CD14-positive monocyte (primary cell): ENCODE measurements at regions not wholly inside any gene's neighbourhood (a gene's known extent, or its start where the extent isn't known, plus 50 kb on each side); places are given as distances from the start of the nearest gene placed in this dataset.

Experiments used
- DNase-seq, 3 donors: peaks; one replicate each; pipeline ENCODE4 v3.0.0-alpha.2; 2011 to 2022
- H2AFZ ChIP-seq: 2 replicates; pipeline ENCODE4 v1.6.0; 2012; ENCODE audit warnings: mild to moderate bottlenecking, low read depth, low read length, inconsistent platforms; ENCODE audit not compliant: insufficient read depth, poor library complexity, severe bottlenecking
- H3K27ac ChIP-seq, 2 donors: 1 replicate in 1 of 2; 2 replicates in 1 of 2; pipeline ENCODE4 v1.5.1; 2012 to 2013; ENCODE audit warnings: low read length in 2 of 2, control low read depth in 1 of 2, inconsistent platforms in 1 of 2, low read depth in 1 of 2, mild to moderate bottlenecking in 1 of 2
- H3K27me3 ChIP-seq, 2 donors: one replicate each; pipeline versions ENCODE4 v1.6.0 to v1.6.1; 2011 to 2013; ENCODE audit warnings: low read length in 2 of 2; ENCODE audit not compliant: control insufficient read depth in 2 of 2, insufficient read depth in 2 of 2
- H3K36me3 ChIP-seq, 2 donors: replicated peaks in 1 of 2; 1 replicate in 1 of 2; 2 replicates in 1 of 2; pipeline versions ENCODE4 v1.5.1 to v1.6.1; 2012 to 2013; ENCODE audit warnings: low read length in 2 of 2, control low read depth in 1 of 2, inconsistent platforms in 1 of 2, mild to moderate bottlenecking in 1 of 2; ENCODE audit not compliant: insufficient read depth in 2 of 2, control insufficient read depth in 1 of 2
- H3K4me1 ChIP-seq, 2 donors: 1 replicate in 1 of 2; 2 replicates in 1 of 2; pipeline versions ENCODE4 v1.5.1 to v1.6.1; 2012 to 2013; ENCODE audit warnings: low read length in 2 of 2, control low read depth in 1 of 2, inconsistent platforms in 1 of 2, mild to moderate bottlenecking in 1 of 2, moderate library complexity in 1 of 2; ENCODE audit not compliant: insufficient read depth in 2 of 2, control insufficient read depth in 1 of 2
- H3K4me2 ChIP-seq: replicated peaks from 2 replicates; pipeline ENCODE3; 2012; ENCODE audit warnings: low read length, moderate library complexity, mild to moderate bottlenecking; ENCODE audit not compliant: poor library complexity, severe bottlenecking; ENCODE audit errors: extremely low read depth
- H3K4me3 ChIP-seq, 3 experiments: fragments of 200-600 bp in 1 of 3; sonication (generic) in 1 of 3; replicated peaks in 1 of 3; 1 replicate in 2 of 3; 2 replicates in 1 of 3; pipeline ENCODE4 v1.5.1; 2011 to 2013; ENCODE audit warnings: low read length in 3 of 3, mild to moderate bottlenecking in 3 of 3, control low read depth in 2 of 3, low read depth in 2 of 3, inconsistent platforms in 1 of 3, moderate library complexity in 1 of 3
- H3K79me2 ChIP-seq: 2 replicates; pipeline ENCODE4 v1.6.0; 2012; ENCODE audit warnings: mild to moderate bottlenecking, control low read depth, inconsistent platforms, low read length, moderate library complexity; ENCODE audit not compliant: insufficient read depth
- H3K9ac ChIP-seq: 2 replicates; pipeline ENCODE4 v1.6.0; 2017; ENCODE audit warnings: low read length, mild to moderate bottlenecking; ENCODE audit not compliant: insufficient read depth, poor library complexity, severe bottlenecking
- H3K9me3 ChIP-seq, 2 donors: replicated peaks in 1 of 2; 1 replicate in 1 of 2; 2 replicates in 1 of 2; pipeline versions ENCODE4 v1.5.1 to v1.6.1; 2012 to 2013; ENCODE audit warnings: low read length in 2 of 2, control low read depth in 1 of 2; ENCODE audit not compliant: control insufficient read depth in 1 of 2, insufficient read depth in 1 of 2
- H4K20me1 ChIP-seq: 2 replicates; pipeline ENCODE4 v1.6.0; 2012; ENCODE audit warnings: mild to moderate bottlenecking, low read length, control low read depth, moderate library complexity; ENCODE audit not compliant: insufficient read depth
- H3K27ac Mint-ChIP-seq, 7 donors: one replicate each; pipeline ENCODE4 v1.8.0; 2020; ENCODE audit warnings: mild to moderate bottlenecking in 7 of 7, mixed read lengths in 7 of 7, moderate library complexity in 6 of 7, inconsistent platforms in 2 of 7
- H3K27me3 Mint-ChIP-seq, 3 donors: one replicate each; pipeline ENCODE4 v1.8.0; 2021 to 2022; ENCODE audit warnings: low read depth in 3 of 3, mild to moderate bottlenecking in 3 of 3, mixed read lengths in 3 of 3, moderate library complexity in 3 of 3, inconsistent platforms in 1 of 3
- H3K36me3 Mint-ChIP-seq, 2 donors: one replicate each; pipeline ENCODE4 v1.8.0; 2020; ENCODE audit warnings: mixed read lengths in 2 of 2, inconsistent platforms in 1 of 2, mild to moderate bottlenecking in 1 of 2
- H3K4me1 Mint-ChIP-seq: one replicate; pipeline ENCODE4 v1.8.0; 2020; ENCODE audit warnings: mild to moderate bottlenecking, mixed read lengths
- H3K4me3 Mint-ChIP-seq, 2 donors: one replicate each; pipeline ENCODE4 v1.8.0; 2020; ENCODE audit warnings: mild to moderate bottlenecking in 2 of 2, mixed read lengths in 2 of 2, moderate library complexity in 1 of 2
- H3K9me3 Mint-ChIP-seq, 7 donors: one replicate each; pipeline ENCODE4 v1.8.0; 2020 to 2022; ENCODE audit warnings: mixed read lengths in 7 of 7, mild to moderate bottlenecking in 6 of 7, moderate library complexity in 6 of 7, inconsistent platforms in 2 of 7
- CTCF ChIP-seq: fragments of 200-600 bp; IDR thresholded peaks from one replicate; pipeline ENCODE4 v1.8.0; 2022; ENCODE audit warnings: antibody characterized with exemption, mild to moderate bottlenecking
- WGBS: methylation state at CpG from one replicate; pipeline ENCODE4 v1.1.5; 2013; ENCODE audit warnings: missing lambda C conversion rate; ENCODE audit not compliant: insufficient coverage; 5-methylcytosine and 5-hydroxymethylcytosine counted together
- intact Hi-C, 2 donors: fragments of 100-400 bp; cut with micrococcal nuclease; formaldehyde crosslinking; loops; one replicate each; pipeline versions ENCODE4 v1.15.0 to v1.15.1; 2023

DNA sequence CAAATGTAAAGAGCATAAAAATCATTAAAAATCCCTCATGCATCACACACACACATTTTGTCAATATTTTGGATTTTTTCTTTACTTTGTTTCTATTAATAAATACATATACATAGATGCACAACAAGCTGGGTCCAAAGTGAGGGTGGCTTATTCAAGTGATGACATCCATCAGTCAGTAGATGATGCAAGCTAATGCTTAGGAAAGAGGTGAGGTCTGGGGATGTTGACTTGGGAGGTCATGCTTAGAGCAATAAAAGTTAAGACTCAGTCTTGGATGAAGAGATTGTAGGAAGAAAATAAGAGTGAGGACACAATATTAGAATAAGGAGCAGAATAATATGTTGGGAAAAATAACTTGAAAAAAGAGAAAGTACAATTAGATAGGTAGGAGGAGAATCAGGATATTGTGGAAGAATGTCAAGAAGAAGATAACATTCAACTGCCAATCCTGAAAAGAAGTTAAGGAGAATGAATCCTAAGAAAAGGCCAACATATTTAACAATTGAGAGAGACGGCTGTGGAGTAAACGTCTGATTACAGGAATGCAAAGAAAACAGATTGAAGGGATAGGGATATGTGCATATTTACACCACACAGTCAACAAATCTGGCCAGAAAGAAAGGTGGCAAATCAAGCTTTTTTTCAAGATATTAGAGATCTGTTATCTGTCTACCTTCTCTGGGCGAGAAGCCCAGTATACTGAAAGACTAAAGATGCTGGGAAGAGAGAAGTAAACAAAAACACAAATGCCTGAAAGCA lies 111.0 kb upstream of the TJP1 start:
- Mint-ChIP-seq H3K9me3 (peaks cover 0 to 3% (median 0%) of the 10 kb centered on the region in 7 donors), H3K27ac (no peak overlapping the region), H3K36me3 (no peaks in the 10 kb centered on the region), H3K4me3 (no peak overlapping the region), H3K4me1 (no peaks in the 10 kb centered on the region), H3K27me3 (peaks cover 0 to 11% (median 10%) of the 10 kb centered on the region in 3 donors)
- Histone ChIP-seq H4K20me1 (no peaks in the 10 kb centered on the region), H3K4me3 (no peak overlapping the region), H3K27ac (no peak overlapping the region), H3K27me3 (peaks cover 0 to 3% of the 10 kb centered on the region in 2 donors), H3K9me3 (no peaks in the 10 kb centered on the region), H3K9ac (no peak overlapping the region), H3K4me1 (no peaks in the 10 kb centered on the region), H3K36me3 (no peaks in the 10 kb centered on the region), H2AFZ (no peak overlapping the region), H3K79me2 (no peaks in the 10 kb centered on the region), H3K4me2 (no peak overlapping the region)
- no peak for TF ChIP-seq CTCF
- WGBS, result no CpG with 5 or more reads among the region's 3 CpGs
- DNase-seq, result no peak
- intact Hi-C loops, result no loop called here

DNA sequence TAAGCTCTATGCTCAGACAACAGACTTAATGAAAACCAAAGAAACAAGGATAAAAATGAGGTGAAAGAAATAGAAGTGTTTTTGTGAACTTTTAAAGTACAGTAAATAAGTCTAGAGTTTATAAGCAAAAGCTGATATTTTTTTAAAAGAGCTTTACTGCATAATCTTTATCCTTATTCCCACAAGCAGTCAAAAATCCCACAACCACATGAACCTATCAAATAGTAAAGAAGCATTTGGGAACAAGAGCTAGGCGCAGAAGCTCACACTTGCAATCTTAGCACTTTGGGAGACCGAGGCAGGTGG lies 103.8 kb upstream of the TJP1 start:
- H3K27me3 Mint-ChIP-seq, result peaks cover 10 to 17% (median 17%) of the 10 kb centered on the region in 3 donors
- WGBS, result 89% methylated on average over 2 of the region's 2 CpGs
- Histone ChIP-seq H3K4me2 (no peak overlapping the region), H3K79me2 (no peaks in the 10 kb centered on the region), H3K36me3 (no peaks in the 10 kb centered on the region), H3K9me3 (no peaks in the 10 kb centered on the region), H3K4me3 (no peak overlapping the region), H3K4me1 (no peaks in the 10 kb centered on the region), H3K9ac (no peak overlapping the region), H2AFZ (no peak overlapping the region), H3K27me3 (peaks cover 0 to 5% of the 10 kb centered on the region in 2 donors), H4K20me1 (no peaks in the 10 kb centered on the region), H3K27ac (no peak overlapping the region)
- intact Hi-C loops, result no loop called here
- no peak overlapping the region for H3K27ac Mint-ChIP-seq
- no peak overlapping the region for H3K4me3 Mint-ChIP-seq
- peaks cover 0 to 1% (median 0%) of the 10 kb centered on the region in 7 donors for H3K9me3 Mint-ChIP-seq
- no peaks in the 10 kb centered on the region for H3K36me3 Mint-ChIP-seq
- no peak for DNase-seq
- no peaks in the 10 kb centered on the region for H3K4me1 Mint-ChIP-seq
- TF ChIP-seq CTCF, result no peak
